NCI-H2081 treated with DMSO at 0.1 percent for 48 hours (cell line): ENCODE measurements at regions not wholly inside any gene's neighbourhood (a gene's known extent, or its start where the extent isn't known, plus 50 kb on each side); places are given as distances from the start of the nearest gene placed in this dataset.

Experiments
- DNase-seq: peaks from one replicate; lab custom pipeline; 2025; lab: John Stamatoyannopoulos, UW

DNA sequence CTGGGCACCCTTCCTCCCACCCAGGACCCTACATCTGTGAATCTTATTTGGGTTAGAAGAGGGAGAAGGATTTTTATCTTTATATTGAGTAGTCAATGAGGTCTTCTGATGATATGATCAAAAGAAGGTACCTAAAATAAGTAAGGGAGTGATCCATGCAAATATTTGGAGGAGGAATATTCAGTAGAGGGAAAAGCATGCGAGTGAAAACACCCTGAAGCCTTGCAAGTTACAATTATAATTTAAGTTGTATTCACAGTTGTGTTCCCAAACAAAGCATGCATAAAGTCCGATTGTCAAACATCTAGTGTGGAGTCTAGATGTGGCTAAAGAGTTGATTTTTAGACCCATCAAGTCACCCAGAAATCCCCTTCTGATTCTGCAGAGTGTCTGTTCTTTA lies 530.2 kb upstream of the ZEB2 start:
- no peak for DNase-seq

- DNase-seq: no peak
Observed at GRCh38 chr2:145049475-145049874, 529.6 kb upstream of the ZEB2 start.

- DNase-seq: no peak
Observed at GRCh38 chr2:145047554-145047953, 527.6 kb upstream of the ZEB2 start.

GRCh38 chr2:145044491-145044890 lies 524.6 kb upstream of the ZEB2 start:
- DNase-seq: no peak

- DNase-seq: no peak
Observed at GRCh38 chr2:145043399-145043834, 523.5 kb upstream of the ZEB2 start.

DNA sequence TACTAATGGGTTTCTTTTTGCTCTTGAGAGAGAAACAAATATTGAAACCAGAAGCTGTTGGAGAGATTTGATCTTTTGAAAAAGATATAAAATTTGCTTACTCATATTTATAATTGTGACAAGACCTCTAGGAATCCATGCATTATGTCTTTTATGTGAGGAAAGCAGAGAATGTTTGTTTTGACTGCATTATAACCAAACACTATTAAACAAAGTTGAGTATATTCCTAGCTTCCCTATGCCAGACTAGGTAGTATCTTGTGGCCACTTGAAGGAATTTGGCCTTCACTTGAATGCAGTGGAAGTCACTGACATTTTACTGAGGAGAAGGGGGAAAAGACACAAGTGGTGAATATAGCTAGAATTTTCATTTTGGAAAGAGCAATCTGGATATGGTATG lies 521.8 kb upstream of the ZEB2 start:
- no peak for DNase-seq

DNA sequence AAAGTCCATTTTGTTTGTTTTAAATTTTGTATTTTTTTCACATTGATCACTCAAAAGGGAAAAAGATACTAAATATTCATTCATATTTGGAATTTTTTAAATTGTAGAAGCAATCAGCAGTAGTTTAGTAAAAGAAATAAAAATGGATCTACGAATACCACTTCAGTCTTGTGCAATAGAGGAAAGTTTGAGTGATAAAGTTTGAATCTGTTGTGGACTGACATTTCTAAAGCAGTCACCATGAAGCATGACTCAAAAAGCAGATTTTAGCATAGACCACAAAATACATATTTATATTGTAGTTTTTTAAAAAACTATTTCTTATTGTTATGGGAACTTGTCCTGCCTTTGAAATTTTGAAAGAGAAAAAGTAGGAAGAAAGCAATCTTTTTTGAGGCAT lies 520.5 kb upstream of the ZEB2 start:
- DNase-seq: no peak

GRCh38 chr2:145038041-145038525 lies 518.2 kb upstream of the ZEB2 start:
- no peak for DNase-seq

DNA sequence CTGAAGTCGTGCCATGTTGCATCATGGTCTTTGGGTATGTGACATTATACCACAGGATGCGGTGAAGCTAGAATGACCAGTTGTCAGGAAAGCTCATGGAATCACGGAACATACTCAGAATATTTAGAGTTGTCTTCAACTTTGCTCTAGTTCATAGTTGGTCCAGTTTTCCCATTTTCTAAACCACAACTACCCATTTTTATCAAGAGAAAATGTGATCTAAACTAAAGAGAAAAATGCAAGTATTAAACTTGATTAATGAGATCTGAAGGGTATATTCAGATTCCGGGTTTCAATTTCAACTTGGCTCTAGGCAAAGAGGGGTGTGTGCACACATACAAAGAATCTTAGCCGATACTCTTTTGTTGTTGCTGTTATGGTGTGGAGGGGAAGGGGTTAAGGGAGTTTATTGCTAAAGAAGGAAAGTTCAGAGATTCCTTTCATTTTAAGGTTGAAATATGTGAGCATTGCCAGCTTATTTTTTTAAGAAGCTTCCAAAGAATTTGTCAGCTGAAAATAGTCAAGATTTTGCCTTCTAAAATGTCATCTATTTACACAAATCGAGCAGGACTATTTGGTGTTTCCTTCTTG lies 516.6 kb upstream of the ZEB2 start:
- no peak for DNase-seq

DNA sequence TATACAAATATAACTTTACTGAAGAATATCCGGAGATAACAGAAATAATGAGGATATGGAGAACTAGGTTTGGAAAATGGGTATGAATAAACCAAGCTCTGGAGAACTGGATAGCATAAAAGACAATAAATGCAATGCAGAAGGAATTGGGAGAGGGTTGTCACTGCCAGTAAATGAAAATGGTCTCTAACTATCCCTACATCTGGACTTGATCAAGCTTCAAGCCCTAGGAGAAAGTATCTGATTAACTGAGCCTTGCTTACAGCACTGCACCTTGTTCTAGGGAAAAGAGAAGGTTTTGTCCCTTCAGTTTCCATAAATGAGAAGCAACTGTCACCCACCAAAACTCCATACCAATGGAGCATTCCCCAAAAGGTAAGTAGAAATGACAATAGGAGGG lies 514.6 kb upstream of the ZEB2 start:
- DNase-seq: no peak

- no peak for DNase-seq
Observed at GRCh38 chr2:145033438-145033837, 513.5 kb upstream of the ZEB2 start.

GRCh38 chr2:145032791-145033190 lies 512.9 kb upstream of the ZEB2 start:
- DNase-seq: no peak

- DNase-seq: no peak
Observed at GRCh38 chr2:145029873-145030272, 510.0 kb upstream of the ZEB2 start.

DNA sequence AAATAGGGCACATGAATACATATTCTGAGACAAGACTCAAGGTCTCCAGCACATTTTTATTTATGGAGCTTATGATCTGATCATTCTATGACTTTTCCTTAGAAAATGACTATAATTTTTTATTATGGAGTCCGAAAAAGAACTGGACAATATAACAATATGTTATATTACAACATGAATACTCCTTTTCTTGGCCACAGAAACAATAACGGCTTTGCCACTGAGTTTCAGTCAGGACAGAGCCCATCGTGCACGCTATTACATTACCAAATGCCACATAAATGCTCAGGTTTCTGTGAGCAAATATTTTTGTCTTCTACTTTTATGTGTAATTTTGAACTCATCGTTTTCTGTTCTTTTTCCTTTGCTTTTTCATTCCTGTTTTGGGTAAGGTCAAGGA lies 509.2 kb upstream of the ZEB2 start:
- DNase-seq: no peak

GRCh38 chr2:145028101-145028920 lies 508.4 kb upstream of the ZEB2 start:
- DNase-seq: no peak

- no peak for DNase-seq
Observed at GRCh38 chr2:145026456-145027455, 506.8 kb upstream of the ZEB2 start.

DNA sequence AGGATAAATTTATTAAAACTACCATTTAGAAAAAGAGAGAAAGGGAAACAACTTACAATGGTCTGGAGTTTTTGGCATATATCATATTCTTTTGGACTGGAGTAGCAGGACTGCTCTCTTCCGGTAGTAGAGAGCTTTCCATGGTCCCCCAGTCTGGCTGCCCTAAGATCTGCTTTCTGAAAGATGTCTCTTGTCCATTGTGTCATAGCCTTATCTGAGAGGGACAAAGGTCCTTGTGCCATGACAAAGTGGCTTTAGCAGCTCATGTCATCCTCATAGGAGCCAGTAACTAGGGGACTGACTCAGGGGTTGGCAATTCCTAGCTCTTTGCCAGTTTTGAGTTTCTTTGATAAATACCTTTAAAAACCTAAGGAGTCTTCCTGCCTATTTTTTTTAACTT lies 505.5 kb upstream of the ZEB2 start:
- no peak for DNase-seq

DNA sequence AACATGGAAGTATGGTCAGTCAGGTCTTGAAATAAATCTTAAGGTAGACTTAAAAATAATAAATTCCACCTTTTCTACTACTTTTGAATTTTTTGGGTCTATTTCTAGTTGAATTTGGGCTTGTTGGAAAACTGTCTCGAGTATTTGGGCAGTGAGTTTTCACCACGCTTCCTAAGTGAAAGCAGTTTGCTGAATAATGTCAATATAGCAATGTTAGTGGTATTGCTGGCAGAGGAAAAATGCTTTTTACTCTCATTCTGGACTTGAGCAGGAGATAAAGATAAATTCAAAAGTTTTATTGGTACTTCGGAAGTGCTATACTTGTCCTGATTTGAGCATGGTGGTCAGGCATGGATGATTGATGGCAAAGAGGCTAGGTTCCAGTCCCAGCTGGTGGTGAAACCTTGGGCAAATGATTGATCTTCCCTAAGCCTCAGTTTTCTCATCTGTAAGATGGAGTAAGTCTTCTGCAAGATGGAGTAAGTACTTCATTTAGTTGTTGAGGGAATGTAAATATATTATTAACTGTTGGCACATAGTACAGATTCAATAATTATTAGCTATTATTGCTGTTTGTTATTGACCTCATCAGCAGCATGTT lies 503.5 kb upstream of the ZEB2 start:
- DNase-seq: no peak

DNA sequence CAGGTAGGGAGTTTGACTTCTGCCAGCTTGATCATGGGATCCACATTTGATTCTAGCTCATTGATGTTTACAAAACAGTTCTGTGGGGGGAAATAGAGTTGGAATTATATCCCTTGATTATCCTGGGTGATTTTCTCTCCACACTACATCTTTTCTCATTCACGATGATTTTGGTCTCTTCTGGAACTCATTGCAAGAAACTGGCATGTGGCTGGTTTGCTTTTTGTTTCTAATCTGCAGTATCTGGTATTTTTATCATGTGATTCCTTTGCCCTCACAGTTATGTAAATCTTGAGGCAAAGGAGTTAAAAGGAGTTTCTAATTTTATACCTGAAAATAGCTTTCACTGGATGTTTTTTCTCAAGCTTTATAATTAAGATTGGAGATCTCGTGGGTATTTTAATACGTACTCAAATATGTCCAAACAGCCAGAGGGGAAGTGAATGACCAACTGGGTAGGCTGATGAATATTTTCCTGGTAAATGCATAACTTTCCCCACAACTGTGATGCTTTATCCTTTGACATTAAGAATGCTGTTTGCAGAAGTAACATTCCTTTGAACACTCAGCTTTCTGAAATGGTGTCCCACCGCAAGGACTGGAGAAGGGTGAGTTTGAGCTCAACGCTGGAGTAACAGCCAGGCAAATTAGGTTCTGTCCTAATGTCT lies 502.9 kb upstream of the ZEB2 start:
- DNase-seq: no peak

DNA sequence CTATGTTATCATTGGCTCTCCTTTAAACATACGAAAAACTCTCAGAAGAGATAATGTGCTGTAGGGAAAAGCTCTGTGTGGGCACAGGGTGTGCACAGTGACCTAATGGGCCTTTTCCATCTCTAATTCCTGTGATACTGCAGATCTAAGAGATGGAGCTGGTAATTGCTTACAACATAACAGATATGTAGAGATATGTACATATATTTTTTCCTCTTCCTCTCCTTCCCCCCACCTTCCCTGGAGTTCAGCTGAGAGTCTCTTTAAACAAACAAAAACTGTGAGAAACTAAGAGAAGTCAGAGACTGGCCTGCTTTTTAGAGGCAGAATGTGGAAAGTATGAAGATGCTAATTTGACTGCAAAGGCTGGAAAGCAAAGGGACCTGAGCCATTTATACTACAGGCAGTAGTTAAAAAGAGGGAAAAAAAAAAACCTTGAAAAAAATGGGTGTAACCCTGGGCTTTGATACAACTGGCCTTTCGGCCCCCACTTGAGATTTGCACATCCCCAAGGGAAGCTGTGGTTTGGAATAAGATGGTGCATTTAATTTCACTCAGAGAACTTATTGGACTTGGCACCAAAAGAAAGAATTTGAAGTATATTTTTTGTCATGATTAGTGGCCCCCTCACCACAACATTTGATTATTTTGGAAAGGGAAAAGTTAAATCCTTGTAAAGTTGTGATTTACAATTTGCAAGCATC lies 502.2 kb upstream of the ZEB2 start:
- DNase-seq: no peak

DNA sequence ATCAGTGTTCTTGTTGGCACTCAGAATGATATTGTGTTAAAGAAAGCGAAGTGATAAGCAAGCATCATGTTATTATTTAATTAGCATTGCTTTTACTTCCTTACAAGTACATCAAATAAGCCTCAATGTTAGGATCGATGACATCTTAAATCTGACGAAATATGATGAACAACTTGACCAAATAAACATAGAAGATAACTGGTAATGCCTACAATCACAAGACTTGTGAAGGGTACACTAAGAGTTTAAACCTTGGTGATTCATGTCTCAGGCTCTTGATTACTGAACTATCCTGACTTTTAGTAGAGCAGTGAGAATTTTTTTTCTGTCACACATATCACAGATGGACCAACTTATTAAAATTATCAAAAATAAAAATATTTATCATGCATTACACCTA lies 500.8 kb upstream of the ZEB2 start:
- no peak for DNase-seq
